IMR-90 (cell line): ENCODE measurements at regions not wholly inside any gene's neighbourhood (a gene's known extent, or its start where the extent isn't known, plus 50 kb on each side); places are given as distances from the start of the nearest gene placed in this dataset.

Source experiments
- ATAC-seq: fragments of 200-7000 bp; cut with Tn5 transposase; 2 replicates; pipeline ENCODE4 v1.9.1; 2020; ENCODE audit warnings: low read depth, mild to moderate bottlenecking, moderate library complexity
- BruUV-seq: library from RNA; stranded (reverse); fragments of 400-500 nt; replicated peaks from 2 replicates; lab custom pipeline; 2021; lab: Mats Ljungman, UMichigan
- CTCF ChIA-PET: fragments of 300-600 bp; formaldehyde crosslinking; extraction: SDS; loops from one replicate; lab custom pipeline; 2021; ENCODE audit warnings: antibody characterized with exemption; lab: Yijun Ruan, JAX
- POLR2A ChIA-PET: fragments of 300-600 bp; sonication (Branson Sonifier 250); formaldehyde crosslinking; loops from one replicate; lab custom pipeline; 2022; ENCODE audit warnings: antibody characterized with exemption; ENCODE audit not compliant: unreplicated experiment; lab: Charles Lee
- DNase-seq: peaks from one replicate; pipeline ENCODE4 v3.0.0; 2013
- H2AFZ ChIP-seq: replicated peaks from 2 replicates; pipeline ENCODE3; 2013; ENCODE audit warnings: low read length, mild to moderate bottlenecking; ENCODE audit not compliant: poor library complexity
- H2AK5ac ChIP-seq: 2 replicates; pipeline ENCODE4 v1.6.1; 2013; ENCODE audit warnings: low read depth, low read length, inconsistent platforms
- H2AK9ac ChIP-seq: replicated peaks from 2 replicates; pipeline ENCODE3; 2013; ENCODE audit warnings: mild to moderate bottlenecking, low read depth, low read length, moderate library complexity; ENCODE audit not compliant: poor library complexity
- H2BK120ac ChIP-seq: 2 replicates; pipeline ENCODE4 v1.6.1; 2013; ENCODE audit warnings: low read depth, low read length, inconsistent platforms
- H2BK15ac ChIP-seq: 3 replicates; pipeline ENCODE4 v1.6.1; 2013; ENCODE audit warnings: low read depth, low read length, inconsistent platforms
- H2BK20ac ChIP-seq: 2 replicates; pipeline ENCODE4 v1.6.1; 2013; ENCODE audit warnings: low read depth, mild to moderate bottlenecking, inconsistent platforms, low read length, moderate library complexity
- H2BK5ac ChIP-seq: 2 replicates; pipeline ENCODE4 v1.6.1; 2013; ENCODE audit warnings: mild to moderate bottlenecking, low read depth, low read length, inconsistent platforms; ENCODE audit not compliant: poor library complexity, severe bottlenecking
- H3K14ac ChIP-seq: replicated peaks from 2 replicates; pipeline ENCODE4 v1.6.1; 2013; ENCODE audit warnings: low read depth, low read length, inconsistent platforms
- H3K18ac ChIP-seq: 2 replicates; pipeline ENCODE4 v1.6.1; 2013; ENCODE audit warnings: low read depth, low read length, control low read depth
- H3K23ac ChIP-seq: 2 replicates; pipeline ENCODE4 v1.6.1; 2013; ENCODE audit warnings: low read depth, low read length, inconsistent platforms
- H3K27ac ChIP-seq: 2 replicates; pipeline ENCODE4 v1.5.1; 2013; ENCODE audit warnings: mild to moderate bottlenecking, control low read depth, low read length; ENCODE audit not compliant: insufficient read depth
- H3K27me3 ChIP-seq: 2 replicates; pipeline ENCODE4 v1.6.1; 2013; ENCODE audit warnings: low read length; ENCODE audit not compliant: control insufficient read depth, insufficient read depth
- H3K36me3 ChIP-seq: 2 replicates; pipeline ENCODE4 v1.6.1; 2013; ENCODE audit warnings: low read length, mixed read lengths; ENCODE audit not compliant: control insufficient read depth, insufficient read depth
- H3K4ac ChIP-seq: 2 replicates; pipeline ENCODE4 v1.6.1; 2013; ENCODE audit warnings: low read depth, low read length, inconsistent platforms
- H3K4me1 ChIP-seq: 2 replicates; pipeline ENCODE4 v1.6.1; 2013; ENCODE audit warnings: low read length, mixed read lengths; ENCODE audit not compliant: control insufficient read depth, insufficient read depth
- H3K4me2 ChIP-seq: 2 replicates; pipeline ENCODE4 v1.6.1; 2013; ENCODE audit warnings: low read depth, mild to moderate bottlenecking, control low read depth, low read length, moderate library complexity
- H3K4me3 ChIP-seq: 2 replicates; pipeline ENCODE4 v1.5.1; 2013; ENCODE audit warnings: low read depth, mild to moderate bottlenecking, control low read depth, low read length, moderate library complexity; ENCODE audit not compliant: insufficient read depth
- H3K56ac ChIP-seq: 2 replicates; pipeline ENCODE4 v1.6.1; 2013; ENCODE audit warnings: low read length, inconsistent platforms; ENCODE audit not compliant: insufficient read depth; ENCODE audit errors: extremely low read depth
- H3K79me1 ChIP-seq, 2 experiments: 2 replicates each; pipeline ENCODE4 v1.6.1; 2013; ENCODE audit warnings: low read length in 2 of 2, inconsistent platforms in 1 of 2, low read depth in 1 of 2
- H3K9ac ChIP-seq: 2 replicates; pipeline ENCODE4 v1.6.1; 2013; ENCODE audit warnings: low read depth, low read length, control low read depth
- H3K9me1 ChIP-seq: 2 replicates; pipeline ENCODE4 v1.6.1; 2013; ENCODE audit warnings: low read length, inconsistent platforms; ENCODE audit not compliant: insufficient read depth
- H3K9me3 ChIP-seq: 2 replicates; pipeline ENCODE4 v1.6.1; 2013; ENCODE audit warnings: low read length; ENCODE audit not compliant: control insufficient read depth, insufficient read depth
- H4K20me1 ChIP-seq: 2 replicates; pipeline ENCODE4 v1.6.1; 2013; ENCODE audit warnings: low read length, inconsistent platforms; ENCODE audit not compliant: insufficient read depth
- H4K5ac ChIP-seq: 2 replicates; pipeline ENCODE4 v1.6.1; 2013; ENCODE audit warnings: mild to moderate bottlenecking, low read depth, low read length, control low read depth
- H4K8ac ChIP-seq, 2 experiments: 2 replicates each; pipeline ENCODE4 v1.6.1; 2013; ENCODE audit warnings: low read depth in 2 of 2, low read length in 2 of 2, control low read depth in 1 of 2, inconsistent platforms in 1 of 2
- H4K91ac ChIP-seq: 2 replicates; pipeline ENCODE4 v1.6.1; 2013; ENCODE audit warnings: low read depth, low read length, inconsistent platforms; ENCODE audit not compliant: insufficient read depth
- BHLHE40 ChIP-seq: fragments of 150-350 bp; IDR thresholded peaks from 2 replicates; pipeline ENCODE4 v1.6.1; 2016; ENCODE audit warnings: mild to moderate bottlenecking, low read depth, low read length
- CHD1 ChIP-seq: IDR thresholded peaks from 2 replicates; pipeline ENCODE4 v1.6.1; 2012; ENCODE audit warnings: low read depth, low read length, improper control_type of control experiment
- ELK1 ChIP-seq: fragments of 150-350 bp; IDR thresholded peaks from 2 replicates; pipeline ENCODE4 v1.6.1; 2016; ENCODE audit warnings: low read depth, mild to moderate bottlenecking, low read length, moderate library complexity, borderline replicate concordance
- MXI1 ChIP-seq: IDR thresholded peaks from 2 replicates; pipeline ENCODE4 v1.6.1; 2012; ENCODE audit warnings: low read depth, mild to moderate bottlenecking, low read length, moderate library complexity, borderline replicate concordance
- NFE2L2 ChIP-seq: fragments of 150-350 bp; IDR thresholded peaks from 2 replicates; pipeline ENCODE4 v1.6.1; 2016; ENCODE audit warnings: low read depth, mild to moderate bottlenecking, low read length
- POLR2A ChIP-seq: IDR thresholded peaks from 2 replicates; pipeline ENCODE4 v1.6.1; 2012; ENCODE audit warnings: mild to moderate bottlenecking, low read depth, low read length
- RCOR1 ChIP-seq: IDR thresholded peaks from 2 replicates; pipeline ENCODE4 v1.6.1; 2012; ENCODE audit warnings: mild to moderate bottlenecking, low read length, improper control_type of control experiment; ENCODE audit not compliant: insufficient replicate concordance
- RFX5 ChIP-seq: IDR thresholded peaks from 2 replicates; pipeline ENCODE4 v1.8.0; 2012; ENCODE audit warnings: low read depth, mild to moderate bottlenecking, low read length, moderate library complexity
- SMC3 ChIP-seq: fragments of 150-350 bp; IDR thresholded peaks from 2 replicates; pipeline ENCODE4 v1.6.1; 2016; ENCODE audit warnings: low read depth, mild to moderate bottlenecking, antibody characterized with exemption, low read length, moderate library complexity
- dilution Hi-C: fragments of 300-500 bp; cut with HindIII; formaldehyde crosslinking; loops from one replicate; pipeline ENCODE4 v1.14.3; 2018; ENCODE audit warnings: low sequenced_read_pairs; ENCODE audit not compliant: unreplicated experiment
- in situ Hi-C: fragments of 300-500 bp; cut with MboI; formaldehyde crosslinking; loops from 3 replicates; pipeline ENCODE4 v1.14.3; 2019; ENCODE audit warnings: low sequenced_read_pairs, inconsistent platforms, mixed read lengths
- intact Hi-C: fragments of 100-400 bp; cut with micrococcal nuclease; formaldehyde crosslinking; loops from 2 replicates; pipeline ENCODE4 v1.10.0; 2022
- TF ChIP-seq, protein P1 (sequence below): conservative IDR thresholded peaks from 2 replicates; pipeline ENCODE4 v1.5.1; 2012; ENCODE audit warnings: mild to moderate bottlenecking, low read depth, low read length, improper control_type of control experiment

DNA sequence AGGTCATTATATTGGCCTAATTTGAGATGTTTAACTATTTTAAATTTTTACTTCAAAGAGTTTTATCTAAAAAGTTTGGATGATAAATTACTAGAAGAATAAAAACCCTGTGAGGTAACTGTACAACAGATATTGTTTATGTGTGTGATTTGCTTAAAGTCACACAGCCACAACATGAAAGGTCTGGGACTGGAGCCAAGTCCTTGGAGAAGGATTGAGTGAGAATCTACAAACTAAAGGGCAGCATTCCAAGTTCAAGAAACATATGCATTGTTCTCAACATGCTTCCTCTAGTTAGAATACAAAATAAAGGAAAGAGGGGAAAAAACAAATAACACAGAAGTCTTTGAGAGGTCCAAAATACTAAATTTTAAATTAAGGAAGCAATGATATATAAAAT, 131.5 kb upstream of the MON1B start:
- POLR2A ChIA-PET, result no interaction called here
- H4K5ac ChIP-seq, result no peak overlapping the region
- dilution Hi-C loops, result no loop called here
- intact Hi-C loops, result no loop called here
- no peak overlapping the region for H2AK5ac ChIP-seq
- H4K8ac ChIP-seq, result no peak overlapping the region
- no peaks in the 10 kb centered on the region for H3K36me3 ChIP-seq
- no peak overlapping the region for H3K4ac ChIP-seq
- BruUV-seq, result no TSS peak
- no peak overlapping the region for H3K27ac ChIP-seq
- in situ Hi-C loops, result no loop called here
- no peak overlapping the region for H2BK5ac ChIP-seq
- TF ChIP-seq ELK1 (no peak), CHD1 (no peak), BHLHE40 (no peak), NFE2L2 (no peak), POLR2A (no peak), RFX5 (no peak), MXI1 (no peak), RCOR1 (no peak), SMC3 (no peak)
- TF ChIP-seq, protein P1, sequence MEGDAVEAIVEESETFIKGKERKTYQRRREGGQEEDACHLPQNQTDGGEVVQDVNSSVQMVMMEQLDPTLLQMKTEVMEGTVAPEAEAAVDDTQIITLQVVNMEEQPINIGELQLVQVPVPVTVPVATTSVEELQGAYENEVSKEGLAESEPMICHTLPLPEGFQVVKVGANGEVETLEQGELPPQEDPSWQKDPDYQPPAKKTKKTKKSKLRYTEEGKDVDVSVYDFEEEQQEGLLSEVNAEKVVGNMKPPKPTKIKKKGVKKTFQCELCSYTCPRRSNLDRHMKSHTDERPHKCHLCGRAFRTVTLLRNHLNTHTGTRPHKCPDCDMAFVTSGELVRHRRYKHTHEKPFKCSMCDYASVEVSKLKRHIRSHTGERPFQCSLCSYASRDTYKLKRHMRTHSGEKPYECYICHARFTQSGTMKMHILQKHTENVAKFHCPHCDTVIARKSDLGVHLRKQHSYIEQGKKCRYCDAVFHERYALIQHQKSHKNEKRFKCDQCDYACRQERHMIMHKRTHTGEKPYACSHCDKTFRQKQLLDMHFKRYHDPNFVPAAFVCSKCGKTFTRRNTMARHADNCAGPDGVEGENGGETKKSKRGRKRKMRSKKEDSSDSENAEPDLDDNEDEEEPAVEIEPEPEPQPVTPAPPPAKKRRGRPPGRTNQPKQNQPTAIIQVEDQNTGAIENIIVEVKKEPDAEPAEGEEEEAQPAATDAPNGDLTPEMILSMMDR, result no peak
- no peaks in the 10 kb centered on the region for H3K27me3 ChIP-seq
- no peak overlapping the region for H2AK9ac ChIP-seq
- H3K23ac ChIP-seq, result no peak overlapping the region
- no peak overlapping the region for H2BK120ac ChIP-seq
- no peak overlapping the region for H4K91ac ChIP-seq
- H3K9me1 ChIP-seq, result no peaks in the 10 kb centered on the region
- H3K4me3 ChIP-seq, result no peak overlapping the region
- no peak overlapping the region for H3K9ac ChIP-seq
- H3K56ac ChIP-seq, result no peak overlapping the region
- H4K20me1 ChIP-seq, result no peaks in the 10 kb centered on the region
- no peak overlapping the region for H3K14ac ChIP-seq
- H3K4me2 ChIP-seq, result no peak overlapping the region
- CTCF ChIA-PET, result no interaction called here
- ATAC-seq, result no peak
- no peak overlapping the region for H3K18ac ChIP-seq
- DNase-seq, result no peak
- H2AFZ ChIP-seq, result no peak overlapping the region
- H3K4me1 ChIP-seq, result no peaks in the 10 kb centered on the region
- H2BK20ac ChIP-seq, result no peak overlapping the region
- H2BK15ac ChIP-seq, result no peak overlapping the region
- H3K79me1 ChIP-seq, result no peaks in the 10 kb centered on the region
- H3K9me3 ChIP-seq, result peaks cover 5% of the 10 kb centered on the region
